ENCODE measurements at regions not wholly inside any gene's neighbourhood (a gene's known extent, or its start where the extent isn't known, plus 50 kb on each side); places are given as distances from the start of the nearest gene placed in this dataset.

DNA sequence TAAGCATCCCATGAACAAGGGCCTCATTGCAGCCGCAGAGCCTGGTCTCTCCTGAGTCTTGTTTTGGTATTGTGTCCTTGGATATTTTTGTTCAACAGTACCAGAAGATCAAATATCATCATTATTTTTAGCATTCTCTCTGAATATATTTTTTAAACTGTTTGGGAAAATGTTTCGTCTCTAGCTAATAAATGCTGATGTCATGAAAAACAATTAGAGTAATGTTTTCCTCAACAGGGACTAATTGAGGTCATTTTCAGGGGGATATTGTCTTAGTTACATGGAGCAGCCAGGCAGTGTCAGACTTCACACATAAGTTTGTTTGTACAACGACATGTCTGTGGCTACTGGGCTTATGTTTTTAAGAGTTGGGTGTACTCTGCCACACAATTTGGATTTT lies 805.3 kb upstream of the SOX9 start:
- DNase-seq, result no peak

DNA sequence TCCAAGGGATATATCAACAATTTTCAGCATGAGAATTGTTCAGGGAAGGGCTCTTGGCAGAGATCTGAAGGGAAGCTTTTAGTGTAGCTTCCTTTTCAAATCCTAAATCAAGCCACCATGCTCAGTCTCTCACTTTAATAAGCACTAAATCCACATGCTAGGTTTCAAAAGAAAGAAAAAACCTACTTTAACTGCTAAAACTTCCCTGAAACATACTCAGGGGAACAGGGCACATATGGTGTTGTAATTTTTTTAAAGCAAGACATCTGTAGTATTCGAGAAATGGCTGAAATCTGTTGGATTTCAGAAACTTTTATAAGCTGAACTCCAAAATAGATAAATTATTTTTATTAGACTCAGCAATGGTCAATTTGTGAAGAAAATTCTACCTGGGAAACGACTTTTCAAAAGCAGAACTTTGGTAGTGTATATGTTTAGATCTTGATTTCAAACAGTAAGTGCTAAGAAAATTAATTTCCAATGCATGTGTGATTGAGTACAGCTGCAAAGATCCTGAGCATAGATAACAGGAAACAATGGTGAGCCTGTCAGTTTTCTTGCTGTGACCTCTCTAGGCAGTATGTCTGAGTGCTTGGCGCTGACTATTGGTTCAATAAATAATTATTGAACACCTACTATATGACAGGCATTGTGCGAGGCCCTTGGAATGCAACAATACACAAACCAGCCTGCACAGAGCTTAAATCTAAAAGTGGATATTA lies 804.5 kb upstream of the SOX9 start:
- DNase-seq, result no peak

DNA sequence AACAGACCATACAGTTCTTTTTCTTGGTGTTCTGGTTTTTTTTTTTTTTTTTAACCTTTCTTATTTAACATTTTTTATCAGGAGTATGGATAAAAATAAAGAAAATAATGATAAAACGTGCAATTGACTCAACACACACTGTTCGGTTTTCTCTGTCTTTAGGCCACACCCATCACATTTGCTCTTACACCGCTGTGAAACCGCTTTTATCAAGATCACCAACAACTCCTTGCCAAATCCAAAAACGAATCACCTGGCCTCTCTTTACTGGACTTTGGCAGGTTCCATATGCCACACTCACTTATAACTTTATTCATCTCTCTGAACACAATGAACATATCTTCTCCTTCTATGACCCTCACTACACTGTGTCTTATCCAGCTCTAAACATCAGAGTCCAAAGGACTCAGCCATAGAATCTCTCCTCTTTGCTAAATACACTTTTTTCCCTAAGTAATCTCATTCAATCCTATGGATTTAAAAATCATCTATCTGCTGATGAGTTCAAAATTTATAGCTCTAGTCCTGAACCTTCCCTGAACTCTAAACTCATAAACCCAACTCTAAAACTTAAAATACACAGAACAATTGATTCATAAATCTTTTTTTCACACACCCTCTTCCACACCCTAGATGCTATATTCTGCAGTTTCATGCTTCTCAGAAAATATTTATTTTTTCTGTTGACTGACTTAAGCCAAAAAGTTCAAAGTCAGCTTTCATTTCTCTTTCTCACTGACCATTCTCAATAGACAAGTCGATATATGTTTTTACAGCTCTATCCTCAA lies 800.6 kb upstream of the SOX9 start:
- DNase-seq, result no peak

DNA sequence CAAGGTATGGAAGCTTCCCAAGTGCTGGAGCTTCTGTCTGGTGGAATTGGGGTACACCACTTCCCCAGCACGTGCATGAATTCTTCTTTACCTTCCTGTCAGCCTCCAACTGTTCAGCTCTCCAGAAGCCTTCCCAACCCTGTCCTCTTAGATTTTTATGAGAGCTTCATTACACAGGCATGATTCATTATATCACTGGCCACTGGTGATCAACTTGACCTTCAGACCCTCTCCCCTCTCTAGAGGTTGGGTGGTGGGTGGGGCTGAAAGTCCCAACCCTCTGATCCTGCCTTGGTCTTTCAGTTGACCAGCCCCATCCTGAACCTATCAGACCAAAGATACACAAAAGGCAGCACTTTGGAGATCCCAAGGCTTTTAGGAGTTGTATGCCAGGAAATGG lies 795.7 kb upstream of the SOX9 start:
- no peak for DNase-seq

DNA sequence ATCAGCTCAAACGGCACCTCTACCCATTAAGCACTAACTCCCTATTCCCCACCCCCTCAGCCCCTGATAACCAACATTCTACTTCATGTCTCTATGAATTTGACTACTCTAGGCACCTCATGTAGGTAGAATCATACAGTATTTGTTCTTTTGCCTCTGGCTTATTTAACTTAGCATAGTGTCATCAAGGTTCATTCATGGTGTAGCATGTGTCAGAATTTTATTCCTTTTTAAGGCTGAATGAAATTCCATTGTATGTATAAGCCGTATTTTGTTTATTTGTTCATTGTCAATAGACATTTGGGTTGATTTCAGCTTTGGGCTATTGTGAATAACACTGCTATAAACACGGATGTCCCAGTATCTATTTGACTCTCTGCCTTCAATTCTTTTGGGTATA lies 794.9 kb upstream of the SOX9 start:
- no peak for DNase-seq

DNA sequence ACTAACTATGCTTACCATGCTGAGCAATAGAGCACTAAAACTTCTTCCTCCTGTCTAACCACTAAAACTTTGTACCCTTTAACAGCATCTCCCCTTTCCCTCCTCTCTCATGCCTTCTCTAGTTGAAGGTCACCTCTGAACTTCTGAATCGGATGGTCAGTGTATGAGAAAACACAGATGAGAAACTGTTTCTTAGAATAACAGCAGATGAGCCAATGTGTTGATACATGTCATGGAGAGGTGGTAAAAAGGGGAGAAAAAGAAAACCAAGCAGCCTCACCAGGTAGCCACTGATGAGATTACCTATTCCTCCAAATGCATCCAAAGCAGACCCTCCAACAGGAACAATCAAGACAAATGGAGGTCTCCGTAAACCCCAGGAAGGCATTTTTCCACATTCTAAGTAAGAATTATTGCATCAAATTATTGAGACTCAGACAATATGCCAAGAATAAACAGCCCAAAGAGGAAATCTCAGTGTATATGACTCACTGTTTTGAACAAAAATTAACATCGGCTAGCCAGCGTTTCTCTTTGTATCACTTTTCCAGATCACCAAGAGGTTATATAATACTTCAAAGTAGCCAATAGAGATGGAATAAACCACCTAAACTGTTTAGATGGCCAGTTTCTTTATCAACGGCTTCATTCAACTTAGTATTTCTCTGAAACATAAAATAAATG lies 793.3 kb upstream of the SOX9 start:
- no peak for DNase-seq

DNA sequence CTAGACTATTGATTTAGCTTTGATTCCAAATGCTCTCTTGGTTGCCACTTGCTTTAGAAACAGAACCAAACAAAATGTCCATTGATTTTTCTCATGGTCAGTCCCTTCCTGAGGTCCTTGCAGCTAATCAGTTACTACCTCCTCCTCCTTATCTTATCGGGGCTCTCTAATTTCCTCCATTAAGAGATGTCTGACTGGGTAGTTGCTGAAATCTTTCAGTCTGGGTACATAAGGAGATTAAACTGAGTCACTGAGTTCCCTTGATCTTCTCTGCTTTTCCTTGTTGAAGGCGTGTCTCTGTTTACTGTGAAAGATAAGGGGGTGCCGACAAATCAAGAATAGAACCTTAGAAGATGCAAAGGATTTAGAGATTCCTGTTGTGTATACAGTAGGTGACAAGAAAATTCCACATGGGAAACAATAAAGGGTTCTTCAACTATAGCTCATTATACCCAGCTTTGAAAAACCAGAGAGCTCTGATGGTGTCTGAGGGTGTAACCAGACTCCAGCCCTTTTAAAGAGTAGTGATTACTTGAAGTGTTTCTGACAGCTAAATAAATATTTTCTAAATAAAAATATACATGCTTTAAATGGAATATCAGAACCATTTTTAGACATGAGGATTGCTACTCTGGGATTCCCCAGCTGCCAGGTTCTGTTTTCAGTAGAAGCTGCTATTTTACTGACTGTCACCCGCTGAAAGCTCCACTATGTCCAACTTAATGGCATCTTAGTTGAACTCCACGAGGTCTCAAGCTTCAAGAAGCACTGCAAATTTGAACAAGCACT lies 791.3 kb upstream of the SOX9 start:
- DNase-seq, result no peak

DNA sequence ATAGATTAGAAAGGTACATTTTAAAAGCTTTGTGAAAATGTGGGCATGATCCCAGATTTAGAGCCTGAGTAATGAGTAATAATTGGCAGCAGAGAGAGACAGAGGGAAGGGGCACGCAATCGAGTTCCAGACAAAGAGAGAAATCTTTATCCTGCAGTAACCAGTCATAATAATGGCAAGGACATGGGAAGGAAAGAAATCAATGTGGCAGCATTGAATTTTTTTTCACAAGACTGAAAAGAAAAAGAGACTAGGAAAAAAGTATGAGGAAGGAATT lies 790.8 kb upstream of the SOX9 start:
- no peak for DNase-seq

DNA sequence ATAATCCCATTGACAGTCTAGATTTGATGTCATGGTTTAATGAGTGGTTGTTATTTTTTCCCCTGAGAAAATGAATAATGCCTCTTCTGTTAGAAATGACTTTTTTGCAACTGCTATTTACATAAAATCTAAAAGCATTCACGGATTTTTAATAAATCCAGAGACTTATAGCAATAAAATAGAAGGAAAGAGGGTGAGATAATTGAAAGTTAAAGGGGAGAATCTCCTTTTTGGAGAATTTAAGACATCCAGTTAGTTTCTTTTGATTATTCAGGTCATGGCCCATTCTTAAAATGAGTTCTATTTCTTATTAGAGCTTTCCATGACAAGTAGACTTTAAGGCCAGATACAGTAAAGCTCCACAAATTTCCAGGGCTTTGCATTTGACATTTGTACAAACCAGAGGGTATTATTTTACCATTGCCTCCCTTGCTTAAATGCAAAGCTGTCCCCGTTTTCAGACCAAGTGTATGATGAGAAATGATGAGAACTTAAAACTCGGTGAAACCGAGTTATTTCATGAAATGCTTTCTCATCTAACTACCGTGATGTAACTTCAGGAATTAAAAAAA lies 789.0 kb upstream of the SOX9 start:
- DNase-seq, result no peak

DNA sequence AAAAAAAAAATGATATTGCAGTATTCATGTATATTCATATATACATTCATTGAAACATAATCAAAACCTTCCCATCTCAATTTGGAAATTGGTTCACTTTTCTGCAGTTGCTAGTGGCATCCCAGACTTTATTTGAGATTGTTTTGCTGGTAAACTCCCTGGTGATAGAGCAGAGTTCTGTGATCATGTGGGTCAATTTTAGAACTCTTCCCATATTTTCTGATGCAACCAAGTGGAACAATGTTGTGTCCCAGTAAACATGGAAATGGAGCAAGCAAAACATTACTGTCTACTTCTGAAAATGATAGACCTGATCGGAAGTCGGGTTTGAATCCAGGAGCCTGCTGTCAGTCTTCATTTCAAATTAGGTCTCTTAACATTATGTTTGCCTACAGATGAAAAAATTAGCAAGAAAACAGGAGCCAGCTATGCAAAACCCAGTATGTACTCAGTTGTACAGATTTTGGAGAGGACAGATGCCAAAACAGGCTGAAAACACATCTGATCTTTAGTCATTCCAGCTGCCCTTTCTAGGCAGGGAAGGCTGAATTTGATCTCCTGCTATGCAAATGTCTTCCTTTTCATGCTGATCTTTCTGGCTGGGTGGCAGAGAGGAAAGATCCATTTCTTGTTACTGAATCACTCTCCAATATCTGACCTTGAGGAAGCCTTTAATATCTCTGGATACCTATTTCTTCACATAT lies 786.6 kb upstream of the SOX9 start:
- DNase-seq, result no peak

DNA sequence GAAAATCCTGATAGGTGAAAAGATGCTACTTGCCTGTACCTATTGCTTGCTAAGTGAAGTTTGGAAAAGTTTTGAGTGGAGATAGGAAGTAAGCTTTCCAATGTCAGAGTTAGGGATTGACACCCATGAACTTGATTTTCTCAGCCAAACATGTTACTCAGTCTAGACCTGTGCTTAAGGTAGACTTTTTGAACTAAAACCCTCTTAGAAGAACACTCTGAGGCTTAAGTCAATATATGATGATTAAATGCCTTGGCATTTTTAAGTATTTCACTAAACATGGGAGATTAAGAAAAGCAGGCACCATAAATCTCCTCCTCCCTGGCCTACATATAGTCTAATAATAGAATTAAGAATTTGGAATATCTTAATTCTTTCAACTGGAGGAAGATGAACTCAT lies 785.6 kb upstream of the SOX9 start:
- no peak for DNase-seq

DNA sequence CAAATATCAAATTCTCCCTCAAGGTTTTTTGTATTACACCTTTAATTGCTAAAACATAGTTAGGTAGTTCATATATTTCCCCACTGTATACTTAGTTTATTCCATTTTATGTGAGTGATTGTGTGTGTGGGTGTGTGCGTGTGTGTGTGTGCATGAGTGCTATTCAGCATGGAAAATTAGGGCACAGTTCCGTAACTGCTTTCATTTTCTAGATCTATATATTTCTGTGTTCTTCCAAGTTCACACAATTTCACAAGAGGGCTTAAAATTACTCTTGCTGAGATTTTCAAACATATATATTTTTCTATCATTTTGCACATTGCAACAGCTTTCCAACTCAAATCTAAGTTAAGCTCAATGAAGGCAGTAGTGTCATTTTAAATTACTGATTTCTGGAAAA lies 782.9 kb upstream of the SOX9 start:
- DNase-seq, result no peak

DNA sequence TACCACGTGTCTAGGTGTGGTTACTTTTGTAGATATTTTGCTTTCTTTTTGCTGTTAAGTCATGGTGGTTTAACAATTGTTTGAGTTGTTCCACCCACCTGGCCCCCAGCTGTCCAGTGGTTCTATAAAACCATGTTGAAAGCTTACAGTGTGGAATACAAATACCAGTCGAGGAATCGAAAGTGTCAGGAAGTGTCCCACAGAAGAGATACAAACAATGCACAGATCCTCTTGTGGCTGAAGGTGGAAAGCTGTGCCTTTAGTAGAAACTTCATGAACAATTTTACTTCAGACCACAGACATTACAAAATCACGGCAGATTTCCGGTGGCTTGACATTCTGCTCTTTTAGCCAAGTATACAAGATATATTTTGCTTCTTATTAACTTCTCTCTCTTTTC lies 782.4 kb upstream of the SOX9 start:
- no peak for DNase-seq

DNA sequence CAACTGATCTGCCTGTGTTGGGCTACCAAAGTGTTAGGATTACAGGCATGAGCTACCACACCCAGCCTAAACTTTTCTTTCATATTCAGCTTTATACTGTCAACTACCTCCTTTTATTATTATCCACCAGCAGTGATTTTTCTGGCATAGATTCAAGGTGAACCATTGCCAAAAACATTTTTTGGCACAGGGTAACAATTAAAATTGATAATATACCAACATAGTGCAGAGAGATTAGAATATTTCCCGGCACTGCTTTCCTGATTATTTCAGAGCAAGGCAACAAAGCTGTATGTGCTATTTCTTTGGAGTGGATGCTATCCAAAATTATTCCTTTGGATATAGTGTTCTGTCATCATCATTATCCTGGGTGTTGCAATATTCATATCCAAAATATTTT lies 781.6 kb upstream of the SOX9 start:
- no peak for DNase-seq

DNA sequence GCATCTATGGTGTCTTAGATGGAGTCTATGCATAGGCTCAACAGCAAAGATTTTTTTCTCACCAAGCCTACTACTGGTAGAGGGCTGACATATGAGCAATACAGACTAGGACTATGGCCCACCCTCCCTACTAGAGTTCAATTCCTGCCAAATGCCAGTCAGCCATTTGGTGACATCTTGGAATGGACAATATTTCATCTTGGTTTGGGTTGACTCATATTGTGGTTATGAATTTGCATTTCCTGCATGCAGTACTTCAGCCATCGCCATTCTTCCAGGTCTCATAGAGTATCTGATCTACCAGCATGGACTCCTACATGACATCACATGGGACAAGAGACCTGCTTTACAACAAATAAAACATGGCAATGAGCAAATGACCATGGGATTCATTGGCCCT lies 778.1 kb upstream of the SOX9 start:
- DNase-seq, result no peak

DNA sequence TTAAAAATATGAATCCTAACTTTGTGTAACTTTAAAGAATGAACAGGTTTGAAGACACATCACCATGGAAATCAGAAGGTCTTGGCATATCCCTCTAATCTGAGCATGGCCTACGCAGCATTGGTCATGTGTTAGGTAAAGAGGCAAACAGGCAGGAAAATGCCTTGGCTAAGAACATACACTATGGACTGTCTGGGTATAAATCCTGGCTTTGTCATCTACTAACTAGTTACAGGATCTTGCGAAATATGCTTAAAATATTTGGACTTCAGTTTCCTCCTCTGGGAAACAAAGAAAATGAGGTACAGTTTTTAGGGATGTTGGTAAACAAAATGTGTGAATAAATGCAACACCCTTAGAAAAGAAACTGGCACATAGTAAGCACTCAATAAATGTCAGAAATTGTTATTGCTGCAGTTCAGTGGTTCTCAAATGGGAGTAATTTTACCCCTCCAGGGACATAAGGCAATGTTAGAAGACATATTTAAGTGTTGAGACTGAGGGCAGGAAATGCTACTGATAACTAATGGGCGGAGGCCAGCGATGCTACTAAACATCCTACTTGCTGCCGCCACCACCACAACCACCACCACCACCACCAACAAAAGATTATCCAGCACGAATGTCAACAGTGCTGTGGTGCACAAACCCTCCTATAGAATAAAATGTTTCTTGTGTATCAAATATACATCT lies 770.8 kb upstream of the SOX9 start:
- no peak for DNase-seq

DNA sequence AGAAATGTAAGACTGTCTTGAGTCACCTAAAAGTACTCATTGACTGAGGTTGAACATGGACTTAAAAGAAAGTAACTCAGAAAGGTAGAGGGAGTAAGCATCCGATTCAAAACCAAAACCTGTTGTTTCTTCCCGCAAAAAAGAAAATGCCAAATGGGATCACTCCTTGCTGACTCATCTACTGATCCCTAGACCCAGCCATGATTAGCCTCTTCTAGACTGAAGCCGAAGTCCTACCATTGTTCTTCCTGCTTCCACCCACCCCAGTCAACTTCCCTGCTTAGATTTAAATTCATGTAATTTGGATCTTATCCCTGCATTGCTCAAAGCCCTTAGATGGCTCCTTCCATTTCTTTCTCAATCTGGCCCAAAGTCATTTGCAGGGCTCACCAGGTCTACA lies 760.5 kb upstream of the SOX9 start:
- DNase-seq, result no peak

DNA sequence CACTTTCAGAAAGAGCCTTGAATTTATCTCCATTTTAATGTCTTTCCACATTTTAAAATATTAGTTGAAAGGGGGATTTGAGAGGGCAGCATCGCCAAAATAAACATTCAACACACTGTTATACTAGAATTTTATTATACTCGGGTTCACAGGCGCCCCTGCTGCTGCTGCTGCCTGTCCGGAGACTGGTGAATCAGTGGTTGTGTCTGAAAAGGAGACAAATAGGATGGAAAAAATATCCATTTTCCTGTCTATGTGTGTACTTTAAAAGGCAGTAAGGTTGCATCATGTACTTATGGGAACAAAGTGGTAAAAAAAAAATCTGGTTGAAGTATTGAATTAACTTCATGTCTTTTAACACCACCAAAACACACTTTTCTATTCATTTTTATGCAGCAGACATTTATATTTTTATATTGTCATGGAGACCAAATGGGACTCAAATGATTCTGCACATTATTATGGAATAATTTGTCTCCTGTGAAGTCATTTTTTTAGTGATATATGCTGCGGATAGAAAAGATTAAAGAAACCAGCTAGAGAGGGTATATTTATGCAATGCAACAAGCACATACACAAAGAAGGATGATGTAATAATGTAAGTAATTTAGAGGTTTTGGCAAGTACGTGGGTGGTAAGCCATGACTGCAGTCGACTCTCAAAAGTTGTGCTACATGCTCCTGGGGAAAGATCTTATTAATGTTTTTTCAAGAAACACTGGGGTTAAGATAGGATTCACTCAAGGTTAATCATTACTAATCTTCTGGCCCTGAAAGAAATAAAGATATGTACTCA lies 759.0 kb upstream of the SOX9 start:
- DNase-seq, result no peak

DNA sequence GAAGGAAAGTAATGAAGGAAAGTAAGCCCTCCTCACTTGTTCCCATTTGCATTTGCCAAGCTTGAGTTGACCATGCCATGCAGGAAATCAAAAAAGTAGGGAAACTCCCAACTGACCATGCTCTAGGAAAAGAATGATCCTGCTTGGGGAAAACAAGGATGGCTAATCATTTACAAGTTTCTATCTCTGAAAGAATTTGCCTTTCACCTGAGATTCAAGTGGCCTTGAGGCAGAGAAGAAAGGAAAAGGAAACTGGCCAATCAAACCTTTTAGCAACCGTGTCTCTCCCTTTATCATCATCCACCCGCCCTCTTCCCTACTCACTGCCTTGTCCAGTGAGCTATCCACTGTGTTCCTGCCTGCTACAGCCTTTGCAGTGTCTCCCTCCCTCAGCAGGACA lies 757.2 kb upstream of the SOX9 start:
- DNase-seq, result no peak

DNA sequence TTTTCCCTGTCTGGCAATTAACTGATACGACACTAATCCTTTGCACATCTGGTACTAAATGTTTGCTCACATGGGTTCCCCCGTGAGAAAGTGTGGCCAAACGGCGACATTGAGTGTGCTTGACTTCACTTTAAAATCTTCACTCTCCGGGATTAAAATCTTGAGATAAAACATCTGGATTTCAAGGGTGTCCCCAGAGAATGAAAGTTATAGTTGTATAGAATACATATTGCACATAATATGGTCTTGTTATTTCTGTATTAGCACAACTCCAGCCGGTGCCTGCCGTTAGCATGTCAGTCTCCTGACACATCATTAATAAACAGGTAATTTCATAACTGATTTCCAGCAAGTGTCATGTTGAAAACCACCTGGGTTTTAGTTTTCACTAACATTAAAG lies 749.0 kb upstream of the SOX9 start:
- DNase-seq, result no peak

DNA sequence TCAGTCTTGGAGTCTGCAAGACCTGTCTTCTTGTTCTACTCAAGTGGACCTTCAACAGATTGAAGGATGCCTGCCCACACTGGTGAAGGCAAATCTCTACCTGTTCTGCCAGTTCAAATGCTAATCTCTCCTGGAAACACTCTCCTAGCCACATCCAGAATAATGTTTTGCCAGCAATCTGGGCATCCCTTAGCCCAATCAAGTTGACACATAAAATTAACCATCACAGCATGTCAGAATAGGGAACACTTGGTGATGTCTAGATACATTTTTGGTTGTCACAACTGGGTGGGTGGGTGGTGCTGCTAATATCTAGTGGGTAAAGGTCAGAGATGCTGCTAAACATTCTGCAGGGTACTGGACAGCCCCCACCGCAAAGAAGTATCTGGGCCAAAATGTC lies 744.9 kb upstream of the SOX9 start:
- DNase-seq, result no peak

Measured in NCI-H1048 (cell line).